Vagina (tissue), 2 donors: ENCODE measurements at regions not wholly inside any gene's neighbourhood (a gene's known extent, or its start where the extent isn't known, plus 50 kb on each side); places are given as distances from the start of the nearest gene placed in this dataset.

Experiments
- DNase-seq, 2 donors: peaks; one replicate each; pipeline ENCODE4 v3.0.0-alpha.2; 2017; ENCODE audit errors: extremely low spot score in 2 of 2
- H3K27ac ChIP-seq: fragments of 200-600 bp; sonication (generic); one replicate; pipeline ENCODE4 v1.5.1; 2019
- H3K27me3 ChIP-seq: fragments of 200-600 bp; sonication (generic); one replicate; pipeline ENCODE4 v1.5.1; 2019
- H3K36me3 ChIP-seq, 2 donors: fragments of 200-600 bp; sonication (generic); one replicate each; pipeline ENCODE4 v1.5.1; 2017 to 2019
- H3K4me1 ChIP-seq: fragments of 200-600 bp; sonication (generic); one replicate; pipeline ENCODE4 v1.5.1; 2019
- H3K4me3 ChIP-seq, 2 donors: fragments of 200-600 bp; sonication (generic); 1 replicate in 1 of 2; 2 replicates in 1 of 2; pipeline ENCODE4 v1.5.1; 2016 to 2019
- H3K9me3 ChIP-seq: fragments of 200-600 bp; sonication (generic); one replicate; pipeline ENCODE4 v1.5.1; 2019
- CTCF ChIP-seq, 3 experiments: fragments of 450-650 bp in 2 of 3; fragments of 200-600 bp in 1 of 3; sonication (generic) in 1 of 3; IDR thresholded peaks; one replicate each; pipeline ENCODE4 v1.5.1; 2017 to 2019; ENCODE audit warnings: antibody characterized with exemption in 3 of 3, mild to moderate bottlenecking in 2 of 3, moderate library complexity in 2 of 3
- POLR2A ChIP-seq, 2 donors: fragments of 450-650 bp; IDR thresholded peaks; one replicate each; pipeline ENCODE4 v1.6.1; 2017; ENCODE audit warnings: antibody characterized with exemption in 2 of 2, mild to moderate bottlenecking in 2 of 2, moderate library complexity in 2 of 2
- POLR2AphosphoS5 ChIP-seq, 2 donors: sonication (generic); formaldehyde crosslinking; IDR thresholded peaks; one replicate each; pipeline ENCODE4 v1.9.0; 2017; ENCODE audit warnings: antibody characterized with exemption in 2 of 2, mild to moderate bottlenecking in 2 of 2, low read depth in 1 of 2; ENCODE audit not compliant: insufficient read depth in 1 of 2
- intact Hi-C: fragments of 100-400 bp; cut with DNase I; formaldehyde crosslinking; loops from one replicate; pipeline ENCODE4 v1.15.1; 2023

DNA sequence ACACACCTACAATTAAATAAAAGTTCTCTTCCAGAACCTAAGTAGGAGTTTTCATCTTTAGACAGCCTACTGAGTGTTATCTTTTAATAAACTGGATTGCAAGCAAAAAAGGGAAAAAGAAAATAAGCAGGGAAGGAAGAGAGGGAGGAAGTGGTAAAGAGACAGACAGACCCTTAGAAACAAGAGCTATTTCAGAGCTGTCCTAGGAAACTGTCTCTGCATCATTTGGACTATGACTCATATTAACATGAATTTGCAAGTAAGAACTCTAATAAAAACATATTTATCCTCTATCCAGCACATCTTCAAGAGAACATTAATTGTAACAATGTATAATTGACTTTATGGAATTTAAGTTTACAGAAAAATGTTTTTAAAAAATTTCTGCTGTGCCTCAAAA lies 438.8 kb upstream of the USP15 start:
- H3K36me3 ChIP-seq: no peaks in the 10 kb centered on the region
- no peaks in the 10 kb centered on the region for H3K27me3 ChIP-seq
- no peaks in the 10 kb centered on the region for H3K9me3 ChIP-seq
- no peak for DNase-seq
- no peak for TF ChIP-seq POLR2A (IDR thresholded peaks at IDR 0.05)
- no peak for TF ChIP-seq CTCF (IDR thresholded peaks at IDR 0.05)
- TF ChIP-seq POLR2AphosphoS5 (IDR thresholded peaks at IDR 0.05; ENCODE audit: insufficient read depth in 1 of 2, low read depth in 1 of 2): no peak
- no peak overlapping the region for H3K4me3 ChIP-seq
- H3K4me1 ChIP-seq: no peaks in the 10 kb centered on the region
- intact Hi-C loops: no loop called here
- no peak overlapping the region for H3K27ac ChIP-seq

DNA sequence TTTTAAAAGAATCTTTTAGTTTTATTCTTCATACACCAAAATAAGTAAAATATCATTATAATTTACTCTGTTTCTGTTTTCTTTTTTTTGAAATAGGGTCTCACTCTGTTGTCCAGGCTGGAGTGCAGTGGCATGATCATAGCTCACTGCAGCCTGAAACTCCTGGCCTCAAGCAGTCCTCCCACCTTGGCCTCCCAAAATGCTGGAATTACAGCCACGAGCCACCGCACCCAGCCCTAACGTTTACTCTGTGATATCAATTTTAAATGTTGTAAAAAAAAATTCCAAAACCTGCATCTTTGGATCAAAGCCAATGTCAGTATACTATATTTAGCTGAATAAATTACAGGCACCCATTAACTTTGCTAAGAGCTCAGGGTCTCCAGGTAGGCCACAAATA lies 437.1 kb upstream of the USP15 start:
- Histone ChIP-seq H3K9me3 (no peaks in the 10 kb centered on the region), H3K36me3 (no peaks in the 10 kb centered on the region), H3K4me3 (no peak overlapping the region), H3K27ac (no peak overlapping the region), H3K27me3 (no peaks in the 10 kb centered on the region), H3K4me1 (no peaks in the 10 kb centered on the region)
- no peak for DNase-seq
- intact Hi-C loops: no loop called here
- TF ChIP-seq POLR2A (IDR thresholded peaks at IDR 0.05) (no peak), POLR2AphosphoS5 (IDR thresholded peaks at IDR 0.05; ENCODE audit: insufficient read depth in 1 of 2, low read depth in 1 of 2) (no peak), CTCF (IDR thresholded peaks at IDR 0.05) (no peak)

DNA sequence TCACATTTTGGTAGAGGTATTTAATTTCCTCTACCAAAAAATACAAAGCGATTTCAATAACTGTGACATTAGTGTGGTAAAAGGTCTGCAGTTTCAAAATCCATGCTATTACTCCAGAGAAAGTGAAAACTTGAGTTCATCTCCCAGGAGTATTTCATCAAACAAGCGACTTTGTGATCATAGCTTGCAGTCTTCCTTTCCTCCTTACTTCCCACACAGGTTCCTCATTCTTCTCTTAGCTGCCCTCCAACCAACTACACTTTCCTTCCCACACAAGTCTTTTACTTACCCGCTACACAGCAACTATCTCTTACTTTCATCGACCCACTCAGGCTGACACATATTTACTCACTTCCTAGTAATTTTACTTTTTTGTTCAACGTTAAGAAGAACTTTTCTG lies 413.4 kb upstream of the USP15 start:
- H3K4me3 ChIP-seq: no peak overlapping the region
- no peak overlapping the region for H3K27ac ChIP-seq
- no peaks in the 10 kb centered on the region for H3K36me3 ChIP-seq
- H3K27me3 ChIP-seq: no peaks in the 10 kb centered on the region
- no peaks in the 10 kb centered on the region for H3K4me1 ChIP-seq
- no peak for DNase-seq
- H3K9me3 ChIP-seq: no peaks in the 10 kb centered on the region
- intact Hi-C loops: no loop called here
- TF ChIP-seq POLR2A (IDR thresholded peaks at IDR 0.05) (no peak), CTCF (IDR thresholded peaks at IDR 0.05) (no peak), POLR2AphosphoS5 (IDR thresholded peaks at IDR 0.05; ENCODE audit: insufficient read depth in 1 of 2, low read depth in 1 of 2) (no peak)

DNA sequence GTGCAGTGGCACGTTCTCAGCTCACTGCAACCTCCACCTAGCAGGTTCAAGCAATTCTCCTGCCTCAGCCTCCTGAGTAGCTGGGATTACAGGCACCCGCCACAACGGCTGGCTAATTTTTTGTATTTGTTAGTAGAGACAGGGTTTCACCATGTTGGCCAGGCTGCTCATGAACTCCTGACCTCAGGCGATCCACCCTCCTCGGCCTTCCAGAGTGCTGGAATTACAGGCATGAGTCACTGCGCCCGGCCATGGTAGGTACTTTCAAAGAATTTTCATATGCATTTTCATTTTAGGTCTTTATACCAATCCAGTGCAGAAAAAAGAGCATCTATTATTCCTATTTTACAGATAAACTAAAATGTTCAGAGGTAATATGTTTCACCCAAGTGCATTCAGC lies 411.3 kb upstream of the USP15 start:
- Histone ChIP-seq H3K9me3 (no peaks in the 10 kb centered on the region), H3K4me1 (no peaks in the 10 kb centered on the region), H3K27ac (no peak overlapping the region), H3K4me3 (no peak overlapping the region), H3K36me3 (no peaks in the 10 kb centered on the region), H3K27me3 (no peaks in the 10 kb centered on the region)
- no peak for TF ChIP-seq POLR2AphosphoS5 (IDR thresholded peaks at IDR 0.05; ENCODE audit: insufficient read depth in 1 of 2, low read depth in 1 of 2)
- no peak for TF ChIP-seq POLR2A (IDR thresholded peaks at IDR 0.05)
- no peak for TF ChIP-seq CTCF (IDR thresholded peaks at IDR 0.05)
- no peak for DNase-seq
- intact Hi-C loops: no loop called here

- DNase-seq: no peak
- no peaks in the 10 kb centered on the region for H3K27me3 ChIP-seq
- H3K4me1 ChIP-seq: no peaks in the 10 kb centered on the region
- no peak overlapping the region for H3K4me3 ChIP-seq
- H3K36me3 ChIP-seq: no peaks in the 10 kb centered on the region
- intact Hi-C loops: no loop called here
- no peak overlapping the region for H3K27ac ChIP-seq
- TF ChIP-seq POLR2A (IDR thresholded peaks at IDR 0.05) (no peak), CTCF (IDR thresholded peaks at IDR 0.05) (no peak), POLR2AphosphoS5 (IDR thresholded peaks at IDR 0.05; ENCODE audit: insufficient read depth in 1 of 2, low read depth in 1 of 2) (no peak)
- H3K9me3 ChIP-seq: no peaks in the 10 kb centered on the region
Measured at GRCh38 chr12:61853945-61854344, 406.3 kb upstream of the USP15 start.
